ES-I3 (cell line): ENCODE measurements at regions not wholly inside any gene's neighbourhood (a gene's known extent, or its start where the extent isn't known, plus 50 kb on each side); places are given as distances from the start of the nearest gene placed in this dataset.

Source experiments
- H3K36me3 ChIP-seq: 2 replicates; pipeline ENCODE4 v1.6.1; 2013; ENCODE audit warnings: mild to moderate bottlenecking, low read length, control low read depth, moderate library complexity; ENCODE audit not compliant: insufficient read depth
- H3K4me1 ChIP-seq: 2 replicates; pipeline ENCODE4 v1.6.1; 2013; ENCODE audit warnings: mild to moderate bottlenecking, control low read depth, low read length; ENCODE audit not compliant: insufficient read depth
- H3K9ac ChIP-seq: 2 replicates; pipeline ENCODE4 v1.6.1; 2013; ENCODE audit warnings: low read depth, mild to moderate bottlenecking, low read length, moderate library complexity
- H3K9me3 ChIP-seq: 2 replicates; pipeline ENCODE4 v1.6.1; 2013; ENCODE audit warnings: mild to moderate bottlenecking, low read length, moderate library complexity; ENCODE audit not compliant: control insufficient read depth, insufficient read depth

DNA sequence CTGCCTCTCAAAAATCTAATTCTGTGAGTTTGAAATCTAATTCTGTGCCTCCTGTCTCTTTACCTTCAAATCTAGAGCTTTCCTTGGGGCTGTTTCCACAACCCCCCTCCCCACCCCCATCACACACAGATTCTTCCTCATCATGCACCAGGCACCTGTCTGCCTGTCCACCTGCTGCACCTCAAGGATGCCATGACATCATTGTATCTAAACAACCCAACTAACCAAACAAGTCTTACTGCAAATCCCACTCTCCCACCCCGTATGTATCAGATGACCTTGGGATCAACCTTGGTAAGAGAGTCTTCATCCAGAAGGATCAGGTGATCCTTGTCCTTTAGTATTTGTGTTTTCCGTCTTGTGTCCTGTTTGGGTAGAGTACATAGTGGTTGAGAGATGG is 102.7 kb upstream of the SIM2 start:
- no peaks in the 10 kb centered on the region for H3K36me3 ChIP-seq
- H3K4me1 ChIP-seq, result no peaks in the 10 kb centered on the region
- H3K9me3 ChIP-seq, result no peaks in the 10 kb centered on the region
- H3K9ac ChIP-seq, result no peak overlapping the region

DNA sequence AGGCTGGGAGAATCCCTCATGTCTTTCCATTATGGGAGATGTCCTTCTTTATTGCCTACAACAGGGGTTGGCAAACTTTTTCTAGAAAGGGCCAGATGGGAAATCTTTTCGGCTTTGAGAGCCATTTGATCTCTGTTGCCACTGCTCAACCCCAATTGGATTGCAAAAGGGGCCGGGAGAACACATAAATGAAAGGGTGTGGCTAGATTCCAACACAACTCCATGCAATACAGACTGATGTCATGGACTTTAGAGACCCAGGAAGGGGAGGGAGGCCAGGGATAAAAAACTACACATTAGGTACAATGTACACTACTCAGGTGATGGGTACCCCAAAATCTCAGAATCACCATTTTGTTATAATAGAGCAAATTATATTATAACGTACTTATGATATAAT is 97.6 kb upstream of the SIM2 start:
- Histone ChIP-seq H3K9me3 (no peaks in the 10 kb centered on the region), H3K36me3 (no peaks in the 10 kb centered on the region), H3K4me1 (no peaks in the 10 kb centered on the region), H3K9ac (no peak overlapping the region)

DNA sequence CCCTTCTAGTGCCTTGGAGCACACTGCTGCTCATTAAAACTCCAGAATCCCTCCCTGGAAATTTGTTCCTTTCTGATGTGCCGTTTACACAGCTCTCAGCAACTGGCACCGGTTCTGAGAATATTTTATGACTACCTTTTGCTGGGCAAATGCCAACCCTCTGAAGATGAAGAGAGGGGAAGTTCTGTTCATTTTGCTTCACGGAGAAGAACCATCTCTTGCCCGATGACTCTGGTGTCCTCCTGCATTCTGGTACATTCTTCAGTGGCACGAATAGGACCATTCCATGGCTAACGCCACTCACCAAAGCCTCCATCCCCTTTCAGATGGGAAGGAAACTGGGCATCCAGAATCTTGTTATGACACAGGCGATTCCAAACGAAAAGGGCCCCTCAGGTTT is 96.2 kb upstream of the SIM2 start:
- Histone ChIP-seq H3K9me3 (no peaks in the 10 kb centered on the region), H3K4me1 (no peaks in the 10 kb centered on the region), H3K9ac (no peak overlapping the region), H3K36me3 (no peaks in the 10 kb centered on the region)

DNA sequence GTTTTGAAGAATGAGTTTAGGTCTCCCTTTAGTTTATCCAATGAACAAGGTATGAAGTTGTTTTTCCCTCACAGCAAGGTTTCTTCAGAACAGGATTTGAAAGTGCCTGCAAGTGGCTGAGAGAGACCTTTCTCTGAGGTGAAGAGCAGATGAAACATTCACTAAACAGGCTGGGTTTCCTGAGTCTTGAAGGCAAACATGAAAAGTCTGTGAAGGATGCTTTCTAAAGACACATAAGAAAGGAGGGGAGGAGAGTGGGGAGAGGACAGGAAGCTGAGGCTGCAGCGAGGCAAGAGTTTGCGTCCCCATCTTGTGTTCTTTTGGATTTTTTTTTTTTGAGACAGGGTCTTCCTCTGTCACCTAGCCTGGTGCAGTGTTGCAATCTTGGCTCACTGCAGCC is 95.7 kb upstream of the SIM2 start:
- Histone ChIP-seq H3K4me1 (peaks cover 3% of the 10 kb centered on the region; the same call in 1 of the 2 replicates), H3K9ac (no peak overlapping the region), H3K36me3 (no peaks in the 10 kb centered on the region), H3K9me3 (no peaks in the 10 kb centered on the region)

DNA sequence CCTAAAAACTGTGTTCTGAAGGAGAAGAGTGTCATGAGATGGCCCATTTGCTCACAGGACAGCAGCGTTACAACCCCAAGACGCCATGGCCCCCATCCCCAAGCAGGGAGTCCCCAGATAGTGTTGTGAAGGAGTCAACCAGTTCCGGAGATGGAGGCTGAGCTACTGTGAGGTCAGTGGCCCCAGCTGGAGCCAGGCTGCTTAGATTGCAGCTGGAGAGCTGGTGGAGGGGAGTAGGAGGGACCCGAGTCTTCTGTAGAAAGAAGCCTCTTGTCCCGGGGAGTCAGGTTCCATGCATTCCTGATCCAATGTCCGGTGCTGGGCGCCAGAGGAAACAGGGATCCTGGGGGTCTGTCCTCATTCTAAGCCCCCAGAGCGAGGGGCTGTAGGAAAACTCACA is 93.5 kb upstream of the SIM2 start:
- Histone ChIP-seq H3K36me3 (no peaks in the 10 kb centered on the region), H3K9me3 (no peaks in the 10 kb centered on the region), H3K4me1 (peaks cover 3% of the 10 kb centered on the region; the same call in 1 of the 2 replicates), H3K9ac (no peak overlapping the region)

DNA sequence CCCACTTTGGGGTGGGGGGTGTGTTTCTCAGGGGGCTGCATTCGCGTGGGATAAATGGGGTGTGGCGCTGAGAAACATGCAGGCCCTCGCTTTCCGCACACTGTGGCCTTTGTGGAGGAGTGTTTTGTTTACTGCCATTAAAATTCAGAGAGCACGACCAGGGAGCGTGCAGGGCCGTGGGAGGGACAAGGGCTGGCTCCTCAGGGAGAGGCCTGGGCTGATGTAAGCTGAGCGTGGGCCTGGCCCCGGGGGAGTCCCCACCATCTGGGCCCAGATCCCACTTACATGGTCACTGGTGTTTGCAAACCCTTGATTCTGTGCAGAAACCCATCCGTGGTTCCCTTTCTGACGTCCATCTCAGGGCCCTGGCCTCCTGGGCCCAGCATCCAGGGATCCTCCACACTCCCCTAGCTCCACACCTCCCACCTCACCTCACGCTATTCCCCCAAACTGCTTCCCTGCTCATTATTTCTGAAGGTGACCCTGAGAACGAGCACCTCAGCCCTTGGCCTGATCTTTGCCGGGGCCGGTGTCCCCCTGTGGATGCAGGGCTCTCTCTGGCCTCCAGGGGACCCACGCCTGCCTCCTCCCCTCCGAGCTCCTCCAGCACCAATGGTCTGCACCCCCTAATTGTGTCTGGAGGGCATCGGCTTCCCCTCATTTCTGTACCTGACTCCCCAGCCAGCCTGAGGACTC is 92.5 kb upstream of the SIM2 start:
- Histone ChIP-seq H3K9me3 (no peaks in the 10 kb centered on the region), H3K36me3 (no peaks in the 10 kb centered on the region), H3K9ac (no peak overlapping the region), H3K4me1 (peaks cover 3% of the 10 kb centered on the region; the same call in 1 of the 2 replicates)

DNA sequence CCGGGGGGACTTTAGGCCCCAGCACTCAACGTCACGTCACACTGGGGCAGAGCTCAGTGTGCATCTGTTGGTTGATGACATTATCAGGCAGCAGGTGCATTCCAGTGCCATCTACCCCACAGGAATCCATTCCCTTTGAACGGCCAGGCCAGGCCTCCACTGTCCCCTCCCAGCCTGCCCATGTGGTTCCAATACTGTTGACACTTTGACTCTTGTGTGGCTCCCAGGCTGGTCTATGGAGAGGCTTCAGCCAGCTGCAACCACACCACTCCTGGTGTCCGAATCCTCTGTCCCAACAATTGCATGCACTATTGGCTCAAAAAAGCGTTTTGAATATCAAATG is 92.0 kb upstream of the SIM2 start:
- H3K9me3 ChIP-seq, result no peaks in the 10 kb centered on the region
- H3K9ac ChIP-seq, result no peak overlapping the region
- H3K36me3 ChIP-seq, result no peaks in the 10 kb centered on the region
- H3K4me1 ChIP-seq, result peaks cover 3% of the 10 kb centered on the region; the same call in 1 of the 2 replicates

DNA sequence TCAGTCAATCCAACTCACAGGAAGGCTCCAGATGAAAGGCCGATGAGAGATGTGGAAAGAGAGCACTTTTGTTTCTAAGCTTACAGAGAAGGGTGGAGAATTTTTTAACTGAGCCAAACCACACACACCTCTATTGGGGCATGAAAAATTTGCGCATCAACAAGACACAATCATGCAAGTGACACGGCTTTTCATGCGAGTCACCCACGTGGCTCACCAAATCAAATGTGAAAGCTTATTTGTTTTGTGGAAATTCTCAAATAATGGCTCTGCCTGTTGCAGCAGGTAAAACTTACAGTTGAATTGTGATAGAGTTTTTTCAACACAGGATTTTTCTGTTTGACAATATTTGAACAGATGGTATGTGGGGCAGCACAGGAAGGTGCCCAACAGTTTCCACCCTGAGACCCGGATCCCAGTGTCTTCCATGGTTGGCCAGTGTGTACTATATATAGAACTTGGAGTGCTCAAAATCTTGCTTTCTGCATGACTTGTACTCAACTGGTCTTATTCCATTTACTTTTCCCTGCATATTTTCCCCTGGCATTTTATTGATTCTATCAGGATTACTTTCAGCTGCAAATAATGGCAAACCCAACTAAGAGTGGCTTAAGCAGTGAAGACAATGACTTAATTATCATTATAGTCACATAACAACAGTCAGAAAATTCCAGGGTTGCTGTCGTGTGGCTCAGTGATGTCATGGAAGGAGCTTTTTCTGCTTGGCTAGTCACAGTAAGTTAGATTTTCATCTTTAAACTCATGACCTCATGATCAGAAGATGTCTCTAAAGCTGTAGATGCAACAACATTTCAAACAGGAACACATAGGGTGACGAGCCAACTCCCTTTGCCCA is 90.6 kb upstream of the SIM2 start:
- Histone ChIP-seq H3K9me3 (no peaks in the 10 kb centered on the region), H3K36me3 (no peaks in the 10 kb centered on the region), H3K9ac (no peak overlapping the region), H3K4me1 (peaks cover 3% of the 10 kb centered on the region; the same call in 1 of the 2 replicates)

DNA sequence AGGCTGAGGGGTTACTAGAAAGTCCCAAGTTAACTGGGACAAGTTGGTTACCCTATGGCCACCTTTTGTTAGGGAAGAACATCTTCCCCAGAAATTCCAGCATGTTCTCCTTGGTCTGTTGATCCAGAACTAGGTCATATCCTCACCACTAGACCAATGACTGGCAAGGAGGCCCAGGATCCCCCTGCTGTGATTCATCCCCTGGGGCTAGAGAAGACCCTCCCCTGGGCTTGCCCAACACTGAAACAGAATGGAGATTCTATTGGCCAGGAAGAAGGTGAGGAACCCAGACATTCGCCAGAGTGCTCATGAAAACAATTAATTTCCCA is 90.1 kb upstream of the SIM2 start:
- peaks cover 3% of the 10 kb centered on the region; the same call in 1 of the 2 replicates for H3K4me1 ChIP-seq
- no peak overlapping the region for H3K9ac ChIP-seq
- H3K36me3 ChIP-seq, result no peaks in the 10 kb centered on the region
- H3K9me3 ChIP-seq, result no peaks in the 10 kb centered on the region

DNA sequence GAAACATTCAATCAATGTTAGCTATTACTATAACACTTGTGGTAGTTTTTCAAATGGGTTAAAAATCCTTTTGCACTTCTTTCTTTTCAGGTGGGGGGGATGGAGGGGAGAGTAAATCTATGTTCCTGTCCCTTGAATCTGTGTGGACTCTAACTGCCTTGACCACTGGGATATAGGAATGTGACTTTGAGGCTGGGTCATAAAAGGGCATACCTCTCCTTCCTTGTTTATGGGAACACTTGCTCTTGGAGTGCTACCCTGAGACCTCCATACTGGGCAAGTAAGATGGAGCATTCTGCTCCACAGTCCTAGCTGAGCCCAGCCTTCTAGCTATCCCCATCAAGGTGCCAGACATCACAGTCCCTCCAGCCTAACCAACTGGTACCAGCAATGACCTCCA is 89.3 kb upstream of the SIM2 start:
- Histone ChIP-seq H3K9ac (no peak overlapping the region), H3K4me1 (peaks cover 3% of the 10 kb centered on the region; the same call in 1 of the 2 replicates), H3K36me3 (no peaks in the 10 kb centered on the region), H3K9me3 (no peaks in the 10 kb centered on the region)

DNA sequence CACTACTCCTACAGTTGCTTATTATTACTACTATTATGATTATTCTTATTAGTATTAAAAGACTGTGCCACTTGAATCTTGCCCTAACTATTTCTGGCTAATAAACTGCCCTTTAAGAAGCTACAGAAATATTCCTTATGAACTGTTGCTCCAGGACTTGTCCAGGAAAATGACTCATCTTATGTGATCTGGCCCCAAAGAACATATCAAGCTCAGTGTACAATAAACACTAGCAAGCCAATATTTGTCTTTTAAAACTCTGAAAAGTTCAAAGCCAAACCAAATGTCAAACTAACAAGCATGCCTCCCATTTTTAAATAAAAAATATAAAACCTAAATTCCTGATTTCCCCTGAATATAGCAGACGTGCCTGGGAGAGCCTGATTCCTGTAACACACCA is 88.7 kb upstream of the SIM2 start:
- H3K36me3 ChIP-seq, result no peaks in the 10 kb centered on the region
- peaks cover 3% of the 10 kb centered on the region; the same call in 1 of the 2 replicates for H3K4me1 ChIP-seq
- H3K9ac ChIP-seq, result no peak overlapping the region
- no peaks in the 10 kb centered on the region for H3K9me3 ChIP-seq

DNA sequence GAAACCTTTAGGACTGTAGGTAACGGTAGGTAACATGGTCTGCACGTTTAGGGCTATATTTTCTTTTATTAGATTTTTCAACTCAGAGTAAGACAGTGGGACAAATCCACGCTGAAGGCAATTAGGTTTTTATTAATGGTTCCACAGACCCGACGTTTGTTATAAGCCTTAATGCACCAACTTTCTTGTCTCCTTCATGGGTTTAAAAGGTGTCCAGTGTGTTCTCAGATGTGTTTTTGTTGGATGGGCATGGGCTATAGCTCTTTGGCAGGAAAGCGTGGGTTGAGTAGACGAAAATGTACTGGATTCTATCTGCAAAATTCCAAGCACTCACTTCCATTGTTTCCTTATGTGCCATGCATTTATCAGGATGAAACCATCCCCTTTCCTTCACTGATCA is 88.0 kb upstream of the SIM2 start:
- Histone ChIP-seq H3K9ac (no peak overlapping the region), H3K4me1 (peaks cover 3% of the 10 kb centered on the region; the same call in 1 of the 2 replicates), H3K9me3 (no peaks in the 10 kb centered on the region), H3K36me3 (no peaks in the 10 kb centered on the region)

DNA sequence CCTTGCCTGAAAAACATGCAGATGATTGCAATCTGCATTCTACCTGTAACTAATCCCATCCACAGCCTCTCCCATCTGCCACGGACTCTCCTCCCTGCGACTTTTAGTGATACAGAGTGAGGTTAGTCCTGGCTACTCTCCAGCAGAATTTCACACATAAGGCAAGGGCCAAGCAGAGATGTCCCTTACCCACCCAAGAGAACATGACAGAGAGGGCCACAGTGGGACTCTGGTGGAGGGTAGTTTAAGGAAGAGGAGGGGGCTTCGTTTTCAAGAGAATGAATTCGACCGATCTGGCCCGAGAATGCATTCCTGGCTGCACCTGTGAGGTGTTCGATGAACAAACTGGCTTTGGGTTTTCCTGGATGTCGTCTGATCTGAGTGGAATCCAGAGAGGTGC is 87.5 kb upstream of the SIM2 start:
- Histone ChIP-seq H3K9ac (no peak overlapping the region), H3K4me1 (peaks cover 3% of the 10 kb centered on the region; the same call in 1 of the 2 replicates), H3K9me3 (no peaks in the 10 kb centered on the region), H3K36me3 (no peaks in the 10 kb centered on the region)

DNA sequence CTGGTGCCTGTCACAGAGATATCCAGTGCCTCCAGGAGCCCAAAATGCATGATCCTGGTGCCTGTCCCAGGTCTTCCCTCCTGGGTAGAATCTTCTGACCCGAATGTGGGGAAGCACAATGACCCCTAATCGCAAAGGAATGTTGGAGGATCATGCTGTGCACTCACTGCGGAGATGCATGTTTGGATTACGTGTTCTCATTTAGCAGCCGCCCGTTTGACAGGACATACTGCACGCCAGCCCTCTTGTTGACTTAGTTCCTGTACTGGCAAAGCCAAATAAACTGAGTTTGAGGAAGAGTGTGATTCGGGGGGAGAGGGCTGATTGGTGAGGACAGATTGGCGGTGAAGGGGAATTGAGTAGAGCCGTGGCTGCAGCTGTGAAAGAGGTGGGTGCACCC is 85.9 kb upstream of the SIM2 start:
- H3K36me3 ChIP-seq, result no peaks in the 10 kb centered on the region
- no peaks in the 10 kb centered on the region for H3K9me3 ChIP-seq
- H3K4me1 ChIP-seq, result peaks cover 2% of the 10 kb centered on the region; the same call in 1 of the 2 replicates
- H3K9ac ChIP-seq, result no peak overlapping the region

DNA sequence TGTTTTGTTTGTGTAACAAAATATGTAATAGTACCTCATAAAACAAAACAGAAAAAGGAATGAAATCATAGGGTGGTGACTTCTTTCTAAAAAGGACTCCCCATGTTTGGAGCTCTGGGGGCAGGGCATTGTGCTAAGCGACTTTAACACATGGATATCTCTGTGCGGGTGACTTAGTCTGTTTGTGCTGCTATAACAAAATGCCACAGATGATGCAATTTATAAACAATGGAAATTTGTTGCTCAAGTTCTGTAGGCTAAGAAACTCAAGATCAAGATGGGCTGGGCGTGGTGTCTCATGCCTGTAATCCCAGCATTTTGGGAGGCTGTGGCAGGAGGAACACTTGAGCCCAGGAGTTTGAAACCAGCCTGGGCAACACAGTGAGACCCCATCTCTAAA is 85.4 kb upstream of the SIM2 start:
- H3K9ac ChIP-seq, result no peak overlapping the region
- no peaks in the 10 kb centered on the region; the same call in 1 of the 2 replicates for H3K4me1 ChIP-seq
- no peaks in the 10 kb centered on the region for H3K9me3 ChIP-seq
- H3K36me3 ChIP-seq, result no peaks in the 10 kb centered on the region
